HG03442 (cell line): ENCODE measurements at regions not wholly inside any gene's neighbourhood (a gene's known extent, or its start where the extent isn't known, plus 50 kb on each side); places are given as distances from the start of the nearest gene placed in this dataset.
A peak's percentile ranks its signal among the peaks of the same experiment; 100 is the strongest.
"Not testable (repeated sequence)": the region's sequence is repeated elsewhere in the genome, so short reads cannot be mapped to it uniquely, and the experiment has no call there.

Source experiments
- ATAC-seq: cut with Tn5 transposase; IDR thresholded peaks from one replicate; pipeline ENCODE4 v1.9.1; 2021; ENCODE audit warnings: mild to moderate bottlenecking, moderate library complexity; ENCODE audit not compliant: unreplicated experiment

DNA sequence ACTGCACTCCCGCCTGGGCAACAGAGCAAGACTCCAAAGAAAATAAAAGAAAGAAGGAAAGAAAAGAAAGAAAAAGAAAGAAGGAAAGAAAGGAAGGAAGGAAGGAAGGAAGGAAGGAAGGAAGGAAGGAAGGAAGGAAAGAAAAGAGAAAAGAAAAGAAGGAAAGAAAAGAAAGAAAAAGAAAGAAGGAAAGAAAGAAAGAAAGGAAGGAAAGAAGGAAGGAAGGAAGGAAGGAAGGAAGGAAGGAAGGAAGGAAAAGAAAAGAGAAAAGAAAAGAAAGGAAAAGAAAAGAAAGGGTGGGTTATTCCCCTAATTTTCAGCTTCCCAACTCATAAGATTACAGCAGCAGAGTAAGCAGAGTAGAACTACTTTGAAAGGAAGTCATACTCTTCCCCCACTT lies 64.4 kb downstream of the TMEM200C start:
- not testable (repeated sequence) for ATAC-seq

DNA sequence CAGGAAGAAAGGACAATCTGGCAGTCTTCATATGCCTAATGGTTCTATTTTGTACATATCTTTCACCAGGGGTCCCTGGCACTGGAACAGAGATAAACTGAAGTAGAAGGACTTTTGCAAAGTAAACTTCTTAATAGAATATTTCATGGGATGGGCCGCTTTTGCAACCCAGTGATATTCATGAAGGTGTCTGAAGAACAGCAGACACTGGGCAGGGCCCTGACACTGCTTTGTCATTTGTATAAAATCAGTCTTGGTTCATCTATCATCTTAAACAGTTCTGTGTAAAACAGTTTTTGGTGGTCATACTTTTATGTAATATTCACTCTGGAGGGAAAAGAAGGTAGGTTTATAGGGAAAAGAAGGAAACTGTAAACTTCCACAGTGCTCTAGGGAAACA lies 66.4 kb downstream of the TMEM200C start:
- ATAC-seq: no peak

- no peak for ATAC-seq
These were observed 69.7 kb downstream of the TMEM200C start for GRCh38 chr18:5825663-5826062.

DNA sequence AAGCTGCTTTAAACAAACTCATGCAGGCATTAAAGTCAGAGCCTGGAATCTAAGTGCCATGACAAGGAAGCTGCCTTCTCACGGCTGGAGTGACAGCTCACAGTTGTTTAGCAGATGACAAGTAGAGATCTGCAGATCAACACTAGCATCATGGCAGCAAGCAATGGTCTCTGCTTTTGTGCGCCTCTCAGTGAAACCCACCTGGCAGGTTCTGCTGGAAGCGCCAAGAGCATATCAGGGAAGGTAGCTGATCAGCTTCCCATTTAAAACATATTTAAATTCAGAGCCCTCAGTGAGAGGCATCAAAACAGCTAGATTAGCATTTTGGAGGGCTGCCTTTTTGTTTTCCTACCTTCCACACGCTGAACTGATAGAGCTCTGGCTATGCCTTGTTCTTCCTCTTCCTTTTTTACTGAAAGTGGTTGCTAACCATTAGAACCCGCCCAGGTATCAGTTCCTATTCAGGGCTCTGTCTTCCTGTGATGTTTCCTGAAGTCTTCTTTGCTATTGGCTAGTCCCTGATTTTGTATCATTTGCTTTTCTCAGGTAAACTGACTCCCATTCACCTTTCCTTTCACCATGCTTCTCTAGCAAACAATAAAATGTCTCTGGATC lies 70.8 kb downstream of the TMEM200C start:
- no peak for ATAC-seq

GRCh38 chr18:5817816-5818215 lies 77.5 kb downstream of the TMEM200C start:
- ATAC-seq: no peak

DNA sequence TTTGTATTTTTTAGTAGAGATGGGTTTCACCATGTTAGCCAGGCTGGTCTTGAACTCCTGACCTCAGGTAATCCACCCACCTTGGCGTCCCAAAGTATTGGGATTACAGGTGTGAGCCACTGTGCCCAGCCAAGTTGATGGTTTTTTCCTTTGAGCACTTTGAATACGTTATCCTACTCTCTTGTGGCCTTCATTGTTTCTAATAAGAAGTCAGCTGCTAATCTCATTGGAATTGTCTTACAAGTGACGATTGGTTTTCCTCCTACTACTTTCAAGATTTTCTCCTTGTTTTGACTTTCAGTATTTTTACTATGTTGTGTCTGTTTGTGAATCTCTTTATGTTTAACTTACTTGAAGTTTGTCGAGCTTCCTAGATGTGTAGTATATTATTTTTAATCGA lies 88.5 kb downstream of the TMEM200C start:
- no peak for ATAC-seq

DNA sequence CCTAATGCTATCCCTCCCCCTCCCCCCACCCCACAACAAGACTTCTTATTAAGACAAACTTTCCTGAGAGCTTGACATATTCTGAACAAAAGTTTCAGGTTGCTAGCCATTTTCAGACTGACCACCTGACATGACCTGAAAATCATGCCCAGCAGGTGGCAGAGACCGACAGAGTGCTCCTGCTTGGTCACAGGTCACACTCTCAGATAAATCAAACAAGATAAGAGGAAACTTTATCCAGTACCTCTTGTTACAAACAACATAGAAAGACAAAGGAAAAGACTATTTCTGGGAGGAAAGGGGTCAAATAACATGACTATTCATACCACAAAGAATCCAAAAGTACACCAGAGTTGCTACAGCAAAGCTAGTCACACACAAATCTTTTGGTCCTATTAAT lies 107.4 kb downstream of the TMEM200C start:
- ATAC-seq: no peak

GRCh38 chr18:5779922-5780321 lies 115.4 kb downstream of the TMEM200C start:
- ATAC-seq: no peak

- ATAC-seq: no peak
These were observed 122.8 kb downstream of the TMEM200C start for GRCh38 chr18:5772306-5773105.

GRCh38 chr18:5771343-5771742 lies 124.0 kb downstream of the TMEM200C start:
- no peak for ATAC-seq

DNA sequence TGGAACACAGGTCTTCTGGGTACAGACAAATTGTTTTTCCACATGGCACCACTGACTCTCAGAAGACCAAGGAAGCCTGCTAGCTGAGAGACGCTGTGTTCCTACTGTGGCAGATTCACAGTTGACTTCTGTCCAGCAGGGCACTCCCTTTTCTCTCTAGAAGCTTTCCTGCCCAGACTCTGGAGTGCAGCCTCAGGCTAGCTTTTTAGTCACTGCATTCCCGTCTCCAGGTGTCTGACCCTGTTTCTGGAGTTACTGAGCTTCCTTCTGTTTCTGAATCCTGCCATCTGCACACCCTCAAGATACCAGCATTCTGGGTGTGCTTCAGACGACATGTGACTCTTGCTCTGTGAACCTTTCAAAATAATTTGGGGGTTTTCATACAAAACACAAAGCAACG lies 125.1 kb downstream of the TMEM200C start:
- no peak for ATAC-seq

GRCh38 chr18:5768454-5768853 lies 126.9 kb downstream of the TMEM200C start:
- no peak for ATAC-seq

DNA sequence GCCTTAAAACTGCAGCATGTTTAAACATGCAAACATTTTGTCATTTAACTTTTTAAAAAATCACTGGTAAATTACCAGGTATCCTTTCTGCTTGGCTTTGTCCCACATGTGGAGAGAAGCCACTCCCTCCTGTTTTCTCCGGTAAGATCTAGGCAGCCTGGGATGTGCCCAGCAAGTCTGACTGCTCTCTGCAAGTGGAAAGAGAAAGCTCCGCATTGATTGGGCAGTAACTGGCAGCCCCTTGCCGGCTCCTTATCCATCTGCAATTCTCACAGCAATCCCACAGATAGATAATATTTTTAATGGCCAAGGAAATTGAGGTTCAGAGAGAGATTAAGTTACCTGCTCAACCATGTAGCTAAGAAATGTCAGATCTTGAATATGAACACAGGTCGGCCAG lies 136.1 kb downstream of the TMEM200C start:
- ATAC-seq: no peak

DNA sequence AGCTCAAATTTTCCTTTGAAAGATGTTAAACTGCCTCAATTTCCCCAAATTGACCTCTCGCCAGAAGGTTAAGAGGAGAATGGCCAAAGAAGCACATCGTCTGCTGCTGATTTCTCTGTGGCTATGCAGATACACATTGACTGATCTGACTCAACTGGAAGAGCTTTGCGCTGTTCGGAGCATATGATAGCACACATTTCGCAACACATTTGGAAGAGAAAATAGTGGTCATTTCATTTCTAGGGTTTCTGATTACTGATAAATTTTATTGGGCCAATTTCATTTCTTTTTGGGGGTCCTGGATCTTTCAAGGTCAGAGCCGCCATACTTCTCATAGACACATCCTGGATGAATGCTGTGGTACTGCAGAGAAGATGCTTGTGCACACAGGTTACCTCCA lies 138.5 kb downstream of the TMEM200C start:
- no peak for ATAC-seq

GRCh38 chr18:5747678-5748077 lies 147.6 kb downstream of the TMEM200C start:
- ATAC-seq: no peak

GRCh38 chr18:5746844-5747243 lies 148.5 kb downstream of the TMEM200C start:
- peak; percentile 65 for ATAC-seq

GRCh38 chr18:5744659-5745058 lies 150.7 kb downstream of the TMEM200C start:
- no peak for ATAC-seq

- ATAC-seq: no peak
These were observed 156.8 kb downstream of the TMEM200C start for GRCh38 chr18:5738526-5738925.

- no peak for ATAC-seq
These were observed 163.0 kb downstream of the TMEM200C start for GRCh38 chr18:5732318-5732717.

GRCh38 chr18:5729983-5730699 lies 165.2 kb downstream of the TMEM200C start:
- no peak for ATAC-seq

- ATAC-seq: no peak
These were observed 166.8 kb downstream of the TMEM200C start for GRCh38 chr18:5728531-5728930.

GRCh38 chr18:5726011-5726410 lies 169.3 kb downstream of the TMEM200C start:
- ATAC-seq: no peak
